ENCODE measurements at regions not wholly inside any gene's neighbourhood (a gene's known extent, or its start where the extent isn't known, plus 50 kb on each side); places are given as distances from the start of the nearest gene placed in this dataset.

DNA sequence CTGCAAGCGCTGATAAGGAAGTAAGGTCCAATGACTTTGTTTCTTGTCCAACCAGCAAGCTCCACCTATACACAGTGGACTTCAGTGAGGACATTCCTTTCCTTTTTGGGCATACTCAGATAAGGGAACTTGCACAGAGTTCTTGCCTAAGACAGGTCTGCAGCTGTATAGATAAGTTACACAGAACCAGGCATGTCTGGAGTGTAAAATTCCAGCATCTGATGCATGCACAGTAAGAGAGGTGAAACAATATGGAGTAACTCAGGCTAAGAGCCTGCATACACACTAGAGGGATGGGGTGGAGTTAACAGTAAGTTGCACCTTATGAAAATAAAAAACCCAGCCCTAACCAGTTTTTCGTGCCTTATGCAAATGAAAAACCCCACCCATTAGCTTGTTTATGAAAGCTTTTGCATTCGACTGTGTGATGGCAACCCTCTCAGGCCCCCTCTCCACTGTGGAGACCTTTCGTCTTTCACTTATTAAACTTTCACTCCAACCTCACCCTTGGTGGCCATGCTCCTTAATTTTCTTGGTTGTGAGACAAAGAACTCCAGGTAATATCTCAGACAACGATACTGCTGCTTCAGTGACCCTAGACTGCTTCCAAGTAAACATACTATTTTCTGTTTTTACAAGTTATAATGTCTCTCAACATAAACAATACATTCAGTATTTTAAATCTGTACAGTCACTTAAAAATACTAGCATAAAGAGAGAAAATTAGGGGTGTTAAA, 2859.0 kb upstream of the PCDH20 start:
- Histone ChIP-seq H3K4me1 (ENCODE audit: insufficient read depth, insufficient read length) (no peaks in the 10 kb centered on the region), H3K4me3 (ENCODE audit: insufficient read length, low read depth) (no peak overlapping the region), H3K9ac (ENCODE audit: insufficient read length, low read depth) (no peak overlapping the region), H3K27me3 (ENCODE audit: insufficient read depth, insufficient read length) (no peaks in the 10 kb centered on the region), H3K9me3 (ENCODE audit: insufficient read depth, low read length) (no peaks in the 10 kb centered on the region), H3K36me3 (ENCODE audit: insufficient read depth, insufficient read length, low read length) (no peaks in the 10 kb centered on the region)
- no peak for TF ChIP-seq SUZ12 (IDR thresholded peaks at IDR 0.05; ENCODE audit: extremely low read depth, insufficient read depth, insufficient read length)
- no peak for TF ChIP-seq ZNF274 (IDR thresholded peaks at IDR 0.05; ENCODE audit: low read depth, low read length)
- TF ChIP-seq YY1 (IDR thresholded peaks at IDR 0.05; ENCODE audit: insufficient read depth, insufficient read length), result no peak
- DNase-seq (ENCODE audit: low read depth, low spot score), result no peak

GRCh38 chr13:64273780-64274179, 2858.1 kb upstream of the PCDH20 start:
- Histone ChIP-seq H3K4me3 (ENCODE audit: insufficient read length, low read depth) (no peak overlapping the region), H3K36me3 (ENCODE audit: insufficient read depth, insufficient read length, low read length) (no peaks in the 10 kb centered on the region), H3K9ac (ENCODE audit: insufficient read length, low read depth) (no peak overlapping the region), H3K9me3 (ENCODE audit: insufficient read depth, low read length) (no peaks in the 10 kb centered on the region), H3K4me1 (ENCODE audit: insufficient read depth, insufficient read length) (no peaks in the 10 kb centered on the region), H3K27me3 (ENCODE audit: insufficient read depth, insufficient read length) (no peaks in the 10 kb centered on the region)
- TF ChIP-seq YY1 (IDR thresholded peaks at IDR 0.05; ENCODE audit: insufficient read depth, insufficient read length), result no peak
- TF ChIP-seq ZNF274 (IDR thresholded peaks at IDR 0.05; ENCODE audit: low read depth, low read length), result no peak
- TF ChIP-seq SUZ12 (IDR thresholded peaks at IDR 0.05; ENCODE audit: extremely low read depth, insufficient read depth, insufficient read length), result no peak
- DNase-seq (ENCODE audit: low read depth, low spot score), result no peak

DNA sequence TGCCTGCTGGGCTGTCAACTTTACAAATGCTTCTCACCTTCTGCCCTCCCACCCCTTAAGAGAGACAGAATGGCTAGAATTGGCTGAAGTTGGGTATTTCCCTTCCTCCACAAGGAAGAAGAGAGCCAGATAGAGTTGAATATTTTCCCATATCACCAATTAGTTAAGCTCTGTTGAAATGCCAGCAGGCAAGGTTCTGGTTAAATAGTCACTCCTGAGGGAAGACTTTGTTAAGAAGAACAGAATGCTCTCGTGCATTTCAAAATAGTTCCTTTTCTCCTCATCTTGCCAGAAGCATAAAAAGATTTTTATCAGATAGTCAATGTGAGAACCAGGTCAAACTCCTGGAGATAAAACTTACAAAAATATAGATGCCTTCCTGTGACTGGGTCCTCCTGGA, 2857.0 kb upstream of the PCDH20 start:
- TF ChIP-seq ZNF274 (IDR thresholded peaks at IDR 0.05; ENCODE audit: low read depth, low read length) (no peak), SUZ12 (IDR thresholded peaks at IDR 0.05; ENCODE audit: extremely low read depth, insufficient read depth, insufficient read length) (no peak), YY1 (IDR thresholded peaks at IDR 0.05; ENCODE audit: insufficient read depth, insufficient read length) (no peak)
- H3K9ac ChIP-seq (ENCODE audit: insufficient read length, low read depth), result no peak overlapping the region
- no peaks in the 10 kb centered on the region for H3K9me3 ChIP-seq (ENCODE audit: insufficient read depth, low read length)
- H3K36me3 ChIP-seq (ENCODE audit: insufficient read depth, insufficient read length, low read length), result no peaks in the 10 kb centered on the region
- DNase-seq (ENCODE audit: low read depth, low spot score), result no peak
- H3K4me3 ChIP-seq (ENCODE audit: insufficient read length, low read depth), result no peak overlapping the region
- no peaks in the 10 kb centered on the region for H3K27me3 ChIP-seq (ENCODE audit: insufficient read depth, insufficient read length)
- H3K4me1 ChIP-seq (ENCODE audit: insufficient read depth, insufficient read length), result no peaks in the 10 kb centered on the region

DNA sequence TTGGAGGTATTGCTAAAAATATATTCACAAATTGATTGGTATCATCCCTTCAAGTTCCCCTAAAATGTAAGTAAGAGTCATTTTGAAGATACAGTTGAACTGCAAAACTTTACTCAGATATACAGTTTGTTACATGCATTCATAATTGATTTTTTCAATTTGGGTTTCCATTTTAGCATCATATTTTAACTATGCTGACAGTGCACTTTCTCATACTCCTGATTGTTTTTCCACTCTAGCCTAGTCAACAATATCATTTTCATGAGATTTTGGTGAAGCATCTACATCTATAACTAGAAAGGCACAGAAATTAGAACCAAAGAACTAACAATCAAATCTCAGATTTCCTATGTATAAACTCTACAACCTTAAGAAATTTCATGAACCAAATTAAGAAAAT, 2850.4 kb upstream of the PCDH20 start:
- no peak for TF ChIP-seq SUZ12 (IDR thresholded peaks at IDR 0.05; ENCODE audit: extremely low read depth, insufficient read depth, insufficient read length)
- no peak for TF ChIP-seq ZNF274 (IDR thresholded peaks at IDR 0.05; ENCODE audit: low read depth, low read length)
- no peak for TF ChIP-seq YY1 (IDR thresholded peaks at IDR 0.05; ENCODE audit: insufficient read depth, insufficient read length)
- H3K27me3 ChIP-seq (ENCODE audit: insufficient read depth, insufficient read length), result no peaks in the 10 kb centered on the region
- no peaks in the 10 kb centered on the region; the same call in 1 of the 2 replicates for H3K9me3 ChIP-seq (ENCODE audit: insufficient read depth, low read length)
- no peaks in the 10 kb centered on the region for H3K36me3 ChIP-seq (ENCODE audit: insufficient read depth, insufficient read length, low read length)
- no peak for DNase-seq (ENCODE audit: low read depth, low spot score)
- H3K4me1 ChIP-seq (ENCODE audit: insufficient read depth, insufficient read length), result no peaks in the 10 kb centered on the region
- no peak overlapping the region for H3K9ac ChIP-seq (ENCODE audit: insufficient read length, low read depth)
- no peak overlapping the region for H3K4me3 ChIP-seq (ENCODE audit: insufficient read length, low read depth)

GRCh38 chr13:64263285-64263684, 2847.6 kb upstream of the PCDH20 start:
- no peak overlapping the region for H3K9ac ChIP-seq (ENCODE audit: insufficient read length, low read depth)
- no peak for DNase-seq (ENCODE audit: low read depth, low spot score)
- no peaks in the 10 kb centered on the region for H3K36me3 ChIP-seq (ENCODE audit: insufficient read depth, insufficient read length, low read length)
- no peak for TF ChIP-seq YY1 (IDR thresholded peaks at IDR 0.05; ENCODE audit: insufficient read depth, insufficient read length)
- TF ChIP-seq SUZ12 (IDR thresholded peaks at IDR 0.05; ENCODE audit: extremely low read depth, insufficient read depth, insufficient read length), result no peak
- TF ChIP-seq ZNF274 (IDR thresholded peaks at IDR 0.05; ENCODE audit: low read depth, low read length), result no peak
- H3K4me3 ChIP-seq (ENCODE audit: insufficient read length, low read depth), result no peak overlapping the region
- no peaks in the 10 kb centered on the region for H3K27me3 ChIP-seq (ENCODE audit: insufficient read depth, insufficient read length)
- no peaks in the 10 kb centered on the region for H3K4me1 ChIP-seq (ENCODE audit: insufficient read depth, insufficient read length)
- no peaks in the 10 kb centered on the region; the same call in 1 of the 2 replicates for H3K9me3 ChIP-seq (ENCODE audit: insufficient read depth, low read length)

DNA sequence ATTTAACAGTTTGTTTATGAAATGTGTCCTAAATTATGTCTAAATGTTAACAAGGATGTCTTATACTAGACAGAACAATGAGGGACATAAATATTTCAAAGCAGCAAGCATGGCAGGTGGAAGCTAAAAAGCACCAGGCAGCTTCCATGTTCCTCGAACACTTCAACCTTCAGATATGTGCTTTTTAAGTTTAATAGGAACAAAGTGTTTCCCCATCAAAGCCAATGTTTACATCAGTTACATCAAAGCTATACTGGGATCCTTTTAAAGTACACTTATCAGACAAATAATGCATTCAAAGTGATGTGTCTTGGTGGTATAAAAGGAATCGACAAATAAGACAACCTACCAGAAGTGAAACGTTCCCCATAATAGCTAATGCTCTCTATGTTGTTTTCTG, 2841.1 kb upstream of the PCDH20 start:
- DNase-seq (ENCODE audit: low read depth, low spot score), result no peak
- Histone ChIP-seq H3K27me3 (ENCODE audit: insufficient read depth, insufficient read length) (no peaks in the 10 kb centered on the region), H3K9me3 (ENCODE audit: insufficient read depth, low read length) (no peaks in the 10 kb centered on the region), H3K9ac (ENCODE audit: insufficient read length, low read depth) (no peak overlapping the region), H3K4me3 (ENCODE audit: insufficient read length, low read depth) (no peak overlapping the region), H3K36me3 (ENCODE audit: insufficient read depth, insufficient read length, low read length) (no peaks in the 10 kb centered on the region), H3K4me1 (ENCODE audit: insufficient read depth, insufficient read length) (no peaks in the 10 kb centered on the region)
- TF ChIP-seq SUZ12 (IDR thresholded peaks at IDR 0.05; ENCODE audit: extremely low read depth, insufficient read depth, insufficient read length), result no peak
- no peak for TF ChIP-seq ZNF274 (IDR thresholded peaks at IDR 0.05; ENCODE audit: low read depth, low read length)
- TF ChIP-seq YY1 (IDR thresholded peaks at IDR 0.05; ENCODE audit: insufficient read depth, insufficient read length), result no peak

DNA sequence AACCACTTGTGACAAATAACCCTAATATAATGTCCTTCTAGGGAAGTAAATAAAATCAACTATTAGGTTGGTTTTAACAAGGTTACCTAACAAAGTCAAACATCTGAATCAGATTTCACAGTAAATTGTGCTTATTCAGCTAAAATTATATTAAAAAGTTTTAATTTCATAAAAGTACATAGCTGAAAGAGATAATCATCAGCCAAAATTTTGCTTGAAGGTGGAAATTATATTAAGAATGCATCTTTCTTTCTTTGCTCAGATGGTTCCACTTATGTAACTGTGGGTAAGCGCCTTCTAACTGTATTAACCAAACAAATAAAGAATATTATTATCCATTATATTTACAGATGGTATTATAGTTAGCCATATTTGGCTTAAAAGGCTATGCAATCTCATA, 2840.3 kb upstream of the PCDH20 start:
- H3K36me3 ChIP-seq (ENCODE audit: insufficient read depth, insufficient read length, low read length), result no peaks in the 10 kb centered on the region
- H3K27me3 ChIP-seq (ENCODE audit: insufficient read depth, insufficient read length), result no peaks in the 10 kb centered on the region
- TF ChIP-seq YY1 (IDR thresholded peaks at IDR 0.05; ENCODE audit: insufficient read depth, insufficient read length), result no peak
- no peak for TF ChIP-seq ZNF274 (IDR thresholded peaks at IDR 0.05; ENCODE audit: low read depth, low read length)
- TF ChIP-seq SUZ12 (IDR thresholded peaks at IDR 0.05; ENCODE audit: extremely low read depth, insufficient read depth, insufficient read length), result no peak
- DNase-seq (ENCODE audit: low read depth, low spot score), result no peak
- no peaks in the 10 kb centered on the region for H3K4me1 ChIP-seq (ENCODE audit: insufficient read depth, insufficient read length)
- no peak overlapping the region for H3K9ac ChIP-seq (ENCODE audit: insufficient read length, low read depth)
- H3K9me3 ChIP-seq (ENCODE audit: insufficient read depth, low read length), result no peaks in the 10 kb centered on the region
- no peak overlapping the region for H3K4me3 ChIP-seq (ENCODE audit: insufficient read length, low read depth)
